COLO829 (cell line): ENCODE measurements at regions not wholly inside any gene's neighbourhood (a gene's known extent, or its start where the extent isn't known, plus 50 kb on each side); places are given as distances from the start of the nearest gene placed in this dataset.
"Not testable (repeated sequence)": the region's sequence is repeated elsewhere in the genome, so short reads cannot be mapped to it uniquely, and the experiment has no call there.

Experiments used
- DNase-seq: peaks from one replicate; pipeline ENCODE4 v3.0.0; 2012; ENCODE audit warnings: low spot score

- no peak for DNase-seq
These were observed 152.6 kb downstream of the CRLF2 start for GRCh38 chrX:1059576-1060561.

DNA sequence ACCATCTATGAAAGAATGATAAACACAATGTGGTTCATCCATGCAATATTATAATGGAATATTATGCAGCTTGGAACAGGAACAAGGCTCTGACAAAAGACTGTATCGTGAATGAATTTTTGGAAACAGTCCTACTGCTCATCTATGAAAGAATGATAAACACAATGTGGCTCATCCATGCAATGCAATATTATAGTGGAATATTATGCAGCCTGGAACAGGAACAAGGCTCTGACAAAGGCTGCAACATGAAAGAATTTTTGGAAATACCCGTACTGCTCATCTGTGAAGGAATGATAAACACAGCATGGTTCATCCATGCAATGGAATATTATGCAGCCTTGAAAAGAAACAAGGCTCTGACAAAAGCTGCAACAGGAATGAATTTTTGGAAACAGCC, 158.8 kb downstream of the CRLF2 start:
- DNase-seq, result not testable (repeated sequence)

DNA sequence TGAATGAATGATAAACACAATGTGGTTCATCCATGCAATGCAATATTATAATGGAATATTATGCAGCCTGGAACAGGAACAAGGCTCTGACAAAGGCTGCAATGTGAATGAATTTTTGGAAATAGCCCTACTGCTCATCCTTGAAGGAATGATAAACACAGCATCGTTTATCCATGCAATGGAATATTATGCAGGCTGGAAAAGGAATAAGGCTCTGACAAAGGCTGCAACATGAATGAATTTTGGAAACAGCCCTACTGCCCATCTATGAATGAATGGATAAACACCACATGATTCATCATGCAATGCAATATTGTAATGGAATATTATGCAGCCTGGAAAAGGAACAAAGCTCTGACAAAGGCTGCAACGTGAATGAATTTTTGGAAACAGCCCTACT, 159.4 kb downstream of the CRLF2 start:
- DNase-seq, result no peak

DNA sequence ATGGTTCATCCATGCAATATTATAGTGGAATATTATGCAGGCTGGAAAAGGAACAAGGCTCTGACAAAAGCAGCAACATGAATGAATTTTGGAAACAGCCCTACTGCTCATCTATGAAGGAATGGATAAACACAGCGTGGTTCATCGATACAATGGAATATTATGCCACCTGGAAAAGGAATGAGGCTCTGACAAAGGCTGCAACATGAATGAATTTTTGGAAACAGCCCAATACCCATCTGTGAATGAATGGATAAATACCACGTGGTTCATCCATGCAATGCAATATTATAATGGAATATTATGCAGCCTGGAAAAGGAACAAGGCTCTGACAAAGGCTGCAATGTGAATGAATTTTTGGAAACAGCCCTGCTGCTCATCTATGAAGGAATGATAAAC, 160.4 kb downstream of the CRLF2 start:
- no peak for DNase-seq

GRCh38 chrX:1051421-1051820, 161.0 kb downstream of the CRLF2 start:
- DNase-seq, result no peak

DNA sequence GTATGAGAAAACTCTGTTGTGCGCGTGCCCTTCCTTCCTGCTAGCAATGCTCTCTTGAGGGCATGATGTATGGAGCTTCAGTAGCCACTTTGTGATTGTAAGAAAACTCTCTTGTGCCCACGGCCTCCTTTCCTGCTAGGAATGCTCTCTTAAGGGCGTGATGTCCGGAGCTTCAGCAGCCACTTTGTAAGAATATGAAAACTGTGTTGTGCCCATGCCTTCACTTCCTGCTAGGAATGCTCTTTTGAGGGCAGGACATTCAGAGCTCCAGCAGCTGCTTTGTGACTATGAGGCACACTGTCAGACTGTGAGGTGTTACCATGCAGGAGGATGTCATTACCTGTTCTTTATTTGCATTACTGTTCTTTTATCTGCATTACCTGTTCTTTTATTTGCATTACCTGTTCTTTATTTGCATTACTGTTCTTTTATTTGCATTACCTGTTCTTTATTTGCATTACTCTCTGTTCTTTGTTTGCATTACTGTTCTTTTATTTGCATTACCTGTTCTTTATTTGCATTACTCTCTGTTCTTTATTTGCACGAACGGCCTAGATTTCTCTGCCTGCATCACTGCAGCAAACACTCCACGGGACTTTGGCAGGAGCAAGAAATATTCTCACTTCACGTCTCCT, 166.7 kb downstream of the CRLF2 start:
- DNase-seq, result no peak

- DNase-seq, result no peak
These were observed 171.4 kb downstream of the CRLF2 start for GRCh38 chrX:1041091-1041490.

DNA sequence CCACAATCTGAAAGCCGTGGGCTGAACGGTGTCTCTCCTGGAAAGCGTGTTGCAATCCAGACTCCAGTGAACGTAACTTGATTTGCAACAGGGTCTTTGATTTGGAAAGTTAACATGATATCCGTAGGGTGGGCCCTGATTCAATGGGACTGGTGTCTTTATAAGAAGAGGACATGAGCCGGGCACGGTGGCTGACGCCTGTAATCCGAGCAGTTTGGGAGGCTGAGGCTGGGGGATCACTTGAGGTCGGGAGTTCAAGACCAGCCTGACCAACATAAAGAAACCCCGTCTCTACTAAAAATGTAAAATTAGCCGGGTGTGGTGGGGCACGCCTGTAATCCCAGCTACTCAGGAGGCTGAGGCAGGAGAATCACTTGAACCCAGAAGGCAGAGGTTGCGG, 176.5 kb downstream of the CRLF2 start:
- DNase-seq, result not testable (repeated sequence)

DNA sequence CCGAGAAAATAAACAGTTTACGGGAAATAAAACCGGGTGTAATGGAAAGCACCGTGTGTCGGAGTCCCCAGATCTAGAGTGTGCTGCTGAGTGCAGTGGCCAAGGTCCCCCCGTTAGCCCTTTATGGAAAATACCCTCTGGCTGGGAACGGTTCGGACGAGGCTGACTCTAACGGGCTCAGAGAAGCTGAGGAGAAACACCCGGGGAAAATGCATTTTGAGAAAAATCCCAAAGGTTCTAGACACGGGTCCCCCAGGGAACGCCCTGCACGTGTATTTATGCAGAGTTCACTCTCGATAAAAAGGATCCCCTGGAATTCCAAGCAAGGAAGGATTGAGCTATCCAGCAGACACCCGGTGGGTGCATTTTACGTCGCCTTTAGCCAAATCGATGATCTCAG, 177.2 kb downstream of the CRLF2 start:
- no peak for DNase-seq

GRCh38 chrX:1034717-1035116, 177.7 kb downstream of the CRLF2 start:
- no peak for DNase-seq

DNA sequence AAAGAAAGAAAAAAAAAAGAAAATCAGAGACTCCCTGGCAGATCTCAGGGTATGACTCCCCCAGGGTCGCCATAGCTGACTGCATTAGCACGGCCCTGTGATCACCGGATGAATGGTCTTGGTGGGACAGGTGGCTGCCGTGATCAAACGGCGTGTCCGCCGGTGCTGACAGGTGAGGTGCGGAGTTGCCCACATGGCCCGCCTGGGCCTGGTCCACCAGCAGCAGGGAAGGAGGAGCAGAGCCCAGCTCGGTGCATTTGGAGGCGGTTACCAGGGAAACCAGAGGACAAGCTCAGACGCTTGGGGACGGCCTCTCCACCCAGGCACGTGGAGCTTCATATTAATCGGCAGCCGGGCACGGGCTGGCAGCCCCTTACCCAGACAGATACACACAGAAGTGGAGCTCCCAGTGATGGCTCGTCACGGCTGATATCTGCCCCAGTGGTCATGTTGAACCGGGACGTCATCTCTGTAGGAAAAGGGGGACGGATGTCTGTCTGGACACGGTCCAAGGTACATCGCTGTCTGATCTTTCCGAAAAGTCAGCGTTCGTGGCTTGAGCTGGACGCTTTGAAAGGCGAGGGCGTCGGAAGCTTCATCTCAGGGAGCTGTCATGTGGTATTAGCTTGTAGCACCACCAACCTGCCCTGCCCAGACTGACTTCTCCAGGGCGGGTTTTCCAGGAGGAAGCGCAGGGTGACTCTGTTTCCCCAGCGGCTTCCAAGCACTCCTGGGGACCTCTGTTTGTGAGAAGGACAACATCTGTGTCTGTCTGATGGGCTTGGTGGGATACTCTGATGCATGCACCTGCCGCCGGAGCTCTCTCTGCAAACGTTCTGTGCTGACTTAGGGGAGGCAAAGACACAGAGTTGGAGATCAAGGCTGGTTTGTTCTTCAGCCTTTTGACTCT, 180.7 kb downstream of the CRLF2 start:
- no peak for DNase-seq

- DNase-seq, result no peak
These were observed 183.0 kb downstream of the CRLF2 start for GRCh38 chrX:1029494-1029893.

DNA sequence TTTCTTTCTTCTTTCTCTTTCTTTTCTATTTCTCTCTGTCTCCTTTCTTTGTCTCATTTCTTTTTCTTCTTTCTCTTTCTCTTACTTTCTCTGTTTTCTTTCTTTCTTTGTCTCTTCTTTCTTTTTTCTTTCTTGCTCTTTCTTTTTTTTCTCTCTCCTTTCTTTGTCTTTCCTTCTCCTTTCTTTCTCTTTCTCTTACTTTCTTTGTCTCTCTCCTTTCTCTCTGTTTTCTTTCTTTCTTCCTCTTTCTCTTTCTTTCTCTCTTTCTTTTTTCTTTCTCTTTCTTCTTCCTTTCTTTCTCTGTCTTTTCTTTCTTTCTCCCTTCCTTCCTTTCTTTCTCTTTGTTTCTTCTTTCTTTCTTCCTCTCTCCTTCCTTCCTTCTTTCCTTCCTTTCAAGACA, 184.8 kb downstream of the CRLF2 start:
- DNase-seq, result no peak

GRCh38 chrX:1027133-1027532, 185.3 kb downstream of the CRLF2 start:
- no peak for DNase-seq

- no peak for DNase-seq
These were observed 186.0 kb downstream of the CRLF2 start for GRCh38 chrX:1026263-1027015.

GRCh38 chrX:1025413-1025812, 187.0 kb downstream of the CRLF2 start:
- DNase-seq, result no peak

DNA sequence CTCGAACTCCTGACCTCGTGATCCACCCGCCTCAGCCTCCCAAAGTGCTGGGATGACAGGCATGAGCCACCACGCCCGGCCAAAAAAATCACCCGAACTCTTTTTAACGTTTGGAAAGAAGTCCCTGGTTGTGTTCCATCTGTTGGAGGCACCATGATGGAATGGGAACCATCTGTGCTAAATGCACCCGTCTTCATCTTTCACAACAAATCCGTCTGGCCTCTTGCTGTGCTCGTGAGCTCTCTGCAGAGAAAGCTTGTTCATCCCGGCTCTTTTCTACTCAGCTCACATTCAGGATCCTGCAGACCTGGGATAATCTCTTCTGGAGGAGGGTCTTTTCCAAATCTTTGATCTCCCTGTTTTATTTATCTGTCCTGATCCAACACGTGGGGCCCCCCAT, 188.8 kb downstream of the CRLF2 start:
- DNase-seq, result no peak

- not testable (repeated sequence) for DNase-seq
These were observed 191.0 kb downstream of the CRLF2 start for GRCh38 chrX:1021314-1021993.

DNA sequence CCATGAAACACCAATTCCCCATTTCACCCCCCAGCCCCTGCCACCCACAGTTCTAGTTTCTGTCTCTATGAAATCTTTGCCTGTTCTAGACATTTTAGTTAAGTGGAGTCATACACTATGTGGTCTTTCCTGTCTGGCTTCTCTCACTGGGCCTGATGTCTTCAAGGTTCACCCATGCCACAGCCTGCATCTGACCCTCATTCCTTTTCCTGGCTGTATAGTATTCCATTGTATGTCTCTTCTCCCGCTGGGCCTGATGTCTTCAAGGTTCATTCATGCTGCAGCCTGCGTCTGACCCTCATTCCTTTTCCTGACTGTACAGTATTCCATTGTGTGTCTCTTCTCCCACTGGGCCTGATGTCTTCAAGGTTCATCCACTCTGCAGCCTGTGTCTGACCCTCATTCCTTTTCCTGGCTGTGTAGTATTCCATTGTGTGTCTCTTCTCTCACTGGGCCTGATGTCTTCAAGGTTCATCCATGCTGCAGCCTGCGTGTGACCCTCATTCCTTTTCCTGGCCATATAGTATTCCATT, 191.7 kb downstream of the CRLF2 start:
- DNase-seq, result no peak

GRCh38 chrX:1016926-1017325, 195.5 kb downstream of the CRLF2 start:
- not testable (repeated sequence) for DNase-seq

GRCh38 chrX:1016281-1016680, 196.2 kb downstream of the CRLF2 start:
- not testable (repeated sequence) for DNase-seq
